HepG2 (cell line): ENCODE measurements at regions not wholly inside any gene's neighbourhood (a gene's known extent, or its start where the extent isn't known, plus 50 kb on each side); places are given as distances from the start of the nearest gene placed in this dataset.

ENCODE experiments used
- ATAC-seq: fragments of 200-7000 bp; cut with Tn5 transposase; 3 replicates; pipeline ENCODE4 v1.9.1; 2020; ENCODE audit warnings: mild to moderate bottlenecking, moderate library complexity
- BruUV-seq: library from RNA; stranded (reverse); fragments of 400-500 nt; replicated peaks from 2 replicates; lab custom pipeline; 2021; lab: Mats Ljungman, UMichigan
- CTCF ChIA-PET: fragments of 300-600 bp; formaldehyde crosslinking; extraction: SDS; loops from one replicate; lab custom pipeline; 2021; ENCODE audit warnings: low total read pairs, inconsistent platforms, low intra/inter-chr PET ratio; lab: Yijun Ruan, JAX
- POLR2A ChIA-PET: fragments of 350-600 bp; sonication (Branson Sonifier 250); formaldehyde crosslinking; loops from one replicate; lab custom pipeline; 2020; ENCODE audit warnings: antibody characterized with exemption, inconsistent platforms; lab: Yijun Ruan, JAX
- DNase-seq: peaks from one replicate; pipeline ENCODE4 v3.0.0-alpha.2; 2015; ENCODE audit warnings: low spot score
- FAIRE-seq: peaks from 3 replicates; lab custom pipeline; 2011; peaks lifted over from hg19 to GRCh38; lab: Jason Lieb, UNC
- H2AFZ ChIP-seq: one replicate; pipeline ENCODE4 v1.6.1; 2011; ENCODE audit warnings: low read length, inconsistent platforms
- H3K27ac ChIP-seq: fragments of 300-600 bp; 3 replicates; pipeline ENCODE4 v1.8.0; 2011; ENCODE audit warnings: mixed run types, mild to moderate bottlenecking, mixed read lengths, low read length, inconsistent platforms; ENCODE audit not compliant: insufficient read depth; ENCODE audit errors: extremely low read length
- H3K27me3 ChIP-seq, 2 experiments: fragments of 200-600 bp in 1 of 2; 2 replicates in 1 of 2; 3 replicates in 1 of 2; pipeline versions ENCODE4 v1.6.0 to v1.8.0; 2011; ENCODE audit warnings: low read length in 2 of 2, mild to moderate bottlenecking in 2 of 2, moderate library complexity in 2 of 2, inconsistent platforms in 1 of 2; ENCODE audit not compliant: insufficient read depth in 2 of 2, control insufficient read depth in 1 of 2
- H3K36me3 ChIP-seq, 2 experiments: fragments of 200-600 bp in 1 of 2; replicated peaks in 1 of 2; 2 replicates in 1 of 2; 3 replicates in 1 of 2; pipeline versions ENCODE4 v1.5.1 to v1.8.0; 2011; ENCODE audit warnings: low read length in 2 of 2, inconsistent platforms in 1 of 2; ENCODE audit not compliant: insufficient read depth in 2 of 2, control insufficient read depth in 1 of 2
- H3K4me1 ChIP-seq: 2 replicates; pipeline ENCODE4 v1.5.1; 2012; ENCODE audit warnings: low read length, inconsistent platforms; ENCODE audit not compliant: insufficient read depth
- H3K4me2 ChIP-seq: 2 replicates; pipeline ENCODE4 v1.6.0; 2011; ENCODE audit warnings: low read depth, low read length, inconsistent platforms
- H3K4me3 ChIP-seq, 3 experiments: fragments of 200-600 bp in 1 of 3; sonication (generic), shearing (Covaris generic) in 1 of 3; replicated peaks in 1 of 3; 2 replicates each; pipeline ENCODE4 v1.5.1; 2011 to 2016; ENCODE audit warnings: low read length in 3 of 3, inconsistent platforms in 2 of 3, low read depth in 2 of 3, mild to moderate bottlenecking in 2 of 3, control low read depth in 1 of 3, mixed read lengths in 1 of 3; ENCODE audit not compliant: insufficient read depth in 1 of 3
- H3K79me2 ChIP-seq: one replicate; pipeline ENCODE4 v1.6.1; 2011; ENCODE audit warnings: low read length, inconsistent platforms; ENCODE audit not compliant: insufficient read depth
- H3K9ac ChIP-seq: 2 replicates; pipeline ENCODE4 v1.6.0; 2011; ENCODE audit warnings: mild to moderate bottlenecking, low read depth, low read length, inconsistent platforms; ENCODE audit not compliant: insufficient read depth
- H3K9me3 ChIP-seq: 2 replicates; pipeline ENCODE4 v1.5.1; 2012; ENCODE audit warnings: mild to moderate bottlenecking, low read length
- H4K20me1 ChIP-seq: 2 replicates; pipeline ENCODE4 v1.6.0; 2011; ENCODE audit warnings: inconsistent platforms, mild to moderate bottlenecking, low read length, moderate library complexity; ENCODE audit not compliant: insufficient read depth
- CCDC6 ChIP-seq: sonication (generic); formaldehyde crosslinking; IDR thresholded peaks from 2 replicates; pipeline ENCODE4 v1.8.1; 2022; ENCODE audit warnings: mild to moderate bottlenecking, missing genetic modification reagents, moderate library complexity
- EED ChIP-seq: sonication (generic); formaldehyde crosslinking; IDR thresholded peaks from 2 replicates; pipeline ENCODE4 v1.5.0; 2020; ENCODE audit warnings: mild to moderate bottlenecking, missing genetic modification reagents
- ETV5 ChIP-seq: IDR thresholded peaks from 2 replicates; pipeline ENCODE4 v1.6.1; 2018; ENCODE audit warnings: missing biosample characterization, missing genetic modification reagents, inconsistent platforms, borderline replicate concordance
- JARID2 ChIP-seq: sonication (generic); formaldehyde crosslinking; IDR thresholded peaks from 2 replicates; pipeline ENCODE4 v1.8.1; 2023; ENCODE audit warnings: missing genetic modification reagents, inconsistent platforms; ENCODE audit not compliant: insufficient replicate concordance
- KMT2B ChIP-seq: IDR thresholded peaks from 2 replicates; pipeline ENCODE4 v1.6.1; 2016; ENCODE audit warnings: missing genetic modification reagents, missing compliant biosample characterization
- MLX ChIP-seq: IDR thresholded peaks from 2 replicates; pipeline ENCODE4 v1.6.1; 2016
- NR0B2 ChIP-seq: sonication (generic); formaldehyde crosslinking; IDR thresholded peaks from 2 replicates; pipeline ENCODE4 v1.4.0; 2020; ENCODE audit warnings: mild to moderate bottlenecking, missing genetic modification reagents
- NR1H2 ChIP-seq: sonication (generic); formaldehyde crosslinking; IDR thresholded peaks from 2 replicates; pipeline ENCODE4 v1.8.1; 2022; ENCODE audit warnings: low read depth, missing genetic modification reagents, borderline replicate concordance
- YY1 ChIP-seq: IDR thresholded peaks from 2 replicates; pipeline ENCODE4 v1.6.1; 2011; ENCODE audit warnings: low read length, low read depth, moderate library complexity, mild to moderate bottlenecking; ENCODE audit not compliant: insufficient read depth, insufficient replicate concordance
- ZMYM4 ChIP-seq: sonication (generic); formaldehyde crosslinking; IDR thresholded peaks from 2 replicates; pipeline ENCODE4 v1.8.1; 2023; ENCODE audit warnings: mild to moderate bottlenecking, missing genetic modification reagents
- ZNF160 ChIP-seq: sonication (generic); formaldehyde crosslinking; IDR thresholded peaks from 2 replicates; pipeline ENCODE4 v1.8.0; 2022; ENCODE audit warnings: mild to moderate bottlenecking, inconsistent platforms, missing genetic modification reagents
- ZNF784 ChIP-seq: sonication (generic); formaldehyde crosslinking; IDR thresholded peaks from 2 replicates; pipeline ENCODE4 v1.5.1; 2020; ENCODE audit warnings: missing genetic modification reagents, mild to moderate bottlenecking, borderline replicate concordance
- in situ Hi-C: cut with HindIII; loops from 2 replicates; pipeline ENCODE4 v1.10.0; 2017; ENCODE audit warnings: low pct_unique_long_range_greater_than_20kb; ENCODE audit not compliant: extremely low pct_ligation_motif_present
- intact Hi-C: fragments of 100-400 bp; cut with micrococcal nuclease; formaldehyde crosslinking; loops from one replicate; pipeline ENCODE4 v1.10.0; 2022; ENCODE audit not compliant: unreplicated experiment

GRCh38 chr10:53134050-53134449 lies 361.5 kb upstream of the MBL2 start (continued):
- no peak for TF ChIP-seq MLX (CRISPR knock-in tag)

- H3K4me3 ChIP-seq = no peak overlapping the region
- TF ChIP-seq ETV5 (CRISPR knock-in tag) (no peak), ZNF160 (CRISPR knock-in tag) (no peak), EED (CRISPR knock-in tag) (no peak), NR0B2 (CRISPR knock-in tag) (no peak), ZMYM4 (CRISPR knock-in tag) (no peak), ZNF784 (CRISPR knock-in tag) (no peak), JARID2 (CRISPR knock-in tag) (no peak), CCDC6 (CRISPR knock-in tag) (no peak), YY1 (no peak), NR1H2 (CRISPR knock-in tag) (no peak), KMT2B (no peak)
- TF ChIP-seq, all 625 proteins: peak for 0
- ATAC-seq (no peak), FAIRE-seq (no peak), DNase-seq (no peak)
- no peaks in the 10 kb centered on the region for H3K36me3 ChIP-seq
- H3K4me2 ChIP-seq = no peak overlapping the region
- no peak overlapping the region for H3K9ac ChIP-seq
- intact Hi-C loops (no loop called here), in situ Hi-C loops (no loop called here)
- no peaks in the 10 kb centered on the region for H3K79me2 ChIP-seq
- H3K9me3 ChIP-seq = no peaks in the 10 kb centered on the region
- no peaks in the 10 kb centered on the region for H3K27me3 ChIP-seq
- no TSS peak for BruUV-seq
- peaks cover 13% of the 10 kb centered on the region for H3K4me1 ChIP-seq
- H4K20me1 ChIP-seq = no peaks in the 10 kb centered on the region
- no peak overlapping the region for H3K27ac ChIP-seq
- POLR2A ChIA-PET = no interaction called here
- H2AFZ ChIP-seq = no peak overlapping the region
- CTCF ChIA-PET = no interaction called here
These were observed 357.8 kb upstream of the MBL2 start for GRCh38 chr10:53130337-53130736.
